GM13977 (cell line): ENCODE measurements at regions not wholly inside any gene's neighbourhood (a gene's known extent, or its start where the extent isn't known, plus 50 kb on each side); places are given as distances from the start of the nearest gene placed in this dataset.

Source experiments
- DNase-seq: peaks from one replicate; pipeline ENCODE4 v3.0.0; 2012; ENCODE audit warnings: low spot score
- CTCF ChIP-seq: IDR thresholded peaks from 2 replicates; pipeline ENCODE4 v1.5.1; 2012; ENCODE audit warnings: mild to moderate bottlenecking, control low read depth; ENCODE audit not compliant: insufficient read depth; ENCODE audit errors: extremely low read depth, missing control alignments
- in situ Hi-C: fragments of 300-500 bp; cut with MboI; formaldehyde crosslinking; loops from one replicate; pipeline ENCODE4 v1.12.0; 2022; ENCODE audit warnings: low sequenced_read_pairs, low pct_unique_long_range_greater_than_20kb, mixed read lengths, inconsistent platforms; ENCODE audit not compliant: unreplicated experiment

GRCh38 chr11:95534809-95535208, 254.8 kb downstream of the FAM76B start:
- in situ Hi-C loops = no loop called here
- no peak for DNase-seq
- no peak for TF ChIP-seq CTCF

- TF ChIP-seq CTCF = no peak
- in situ Hi-C loops = no loop called here
- DNase-seq = no peak
Measured at GRCh38 chr11:95534226-95534625, 255.4 kb downstream of the FAM76B start.

- DNase-seq = no peak
- in situ Hi-C loops = no loop called here
Measured at GRCh38 chr11:95531116-95531515, 258.5 kb downstream of the FAM76B start.

GRCh38 chr11:95524314-95525036, 265.1 kb downstream of the FAM76B start:
- DNase-seq = no peak
- TF ChIP-seq CTCF = no peak
- in situ Hi-C loops = no loop called here

More at GRCh38 chr11:95531116-95531515, 258.5 kb downstream of the FAM76B start:
- TF ChIP-seq CTCF = no peak

GRCh38 chr11:95522874-95523273, 266.7 kb downstream of the FAM76B start:
- in situ Hi-C loops = no loop called here
- no peak for DNase-seq
- TF ChIP-seq CTCF = no peak

- in situ Hi-C loops = no loop called here
- DNase-seq = no peak
- TF ChIP-seq CTCF = no peak
Measured at GRCh38 chr11:95521862-95522261, 267.7 kb downstream of the FAM76B start.
